Gastrocnemius medialis (tissue), 4 donors: ENCODE measurements at regions not wholly inside any gene's neighbourhood (a gene's known extent, or its start where the extent isn't known, plus 50 kb on each side); places are given as distances from the start of the nearest gene placed in this dataset.

Experiments used
- CTCF ChIP-seq, 5 experiments: fragments of 450-650 bp in 3 of 5; fragments of 200-600 bp in 2 of 5; sonication (generic) in 2 of 5; IDR thresholded peaks in 4 of 5; conservative IDR thresholded peaks in 1 of 5; 1 replicate in 4 of 5; 2 replicates in 1 of 5; pipeline ENCODE4 v1.5.1; 2016 to 2019; ENCODE audit warnings: antibody characterized with exemption in 5 of 5, mild to moderate bottlenecking in 3 of 5, moderate library complexity in 3 of 5
- POLR2A ChIP-seq, 2 donors: fragments of 450-650 bp; IDR thresholded peaks; one replicate each; pipeline ENCODE4 v1.6.1; 2017; ENCODE audit warnings: antibody characterized with exemption in 2 of 2, mild to moderate bottlenecking in 2 of 2, moderate library complexity in 2 of 2

- TF ChIP-seq CTCF (IDR thresholded peaks at IDR 0.05 in 4 of 5, conservative IDR thresholded peaks at IDR 0.05 in 1 of 5) (no peak), POLR2A (IDR thresholded peaks at IDR 0.05) (no peak)
Measured at GRCh38 chr12:111103583-111103982, 183.2 kb upstream of the MYL2 start.
